ENCODE measurements at regions not wholly inside any gene's neighbourhood (a gene's known extent, or its start where the extent isn't known, plus 50 kb on each side); places are given as distances from the start of the nearest gene placed in this dataset.

DNA sequence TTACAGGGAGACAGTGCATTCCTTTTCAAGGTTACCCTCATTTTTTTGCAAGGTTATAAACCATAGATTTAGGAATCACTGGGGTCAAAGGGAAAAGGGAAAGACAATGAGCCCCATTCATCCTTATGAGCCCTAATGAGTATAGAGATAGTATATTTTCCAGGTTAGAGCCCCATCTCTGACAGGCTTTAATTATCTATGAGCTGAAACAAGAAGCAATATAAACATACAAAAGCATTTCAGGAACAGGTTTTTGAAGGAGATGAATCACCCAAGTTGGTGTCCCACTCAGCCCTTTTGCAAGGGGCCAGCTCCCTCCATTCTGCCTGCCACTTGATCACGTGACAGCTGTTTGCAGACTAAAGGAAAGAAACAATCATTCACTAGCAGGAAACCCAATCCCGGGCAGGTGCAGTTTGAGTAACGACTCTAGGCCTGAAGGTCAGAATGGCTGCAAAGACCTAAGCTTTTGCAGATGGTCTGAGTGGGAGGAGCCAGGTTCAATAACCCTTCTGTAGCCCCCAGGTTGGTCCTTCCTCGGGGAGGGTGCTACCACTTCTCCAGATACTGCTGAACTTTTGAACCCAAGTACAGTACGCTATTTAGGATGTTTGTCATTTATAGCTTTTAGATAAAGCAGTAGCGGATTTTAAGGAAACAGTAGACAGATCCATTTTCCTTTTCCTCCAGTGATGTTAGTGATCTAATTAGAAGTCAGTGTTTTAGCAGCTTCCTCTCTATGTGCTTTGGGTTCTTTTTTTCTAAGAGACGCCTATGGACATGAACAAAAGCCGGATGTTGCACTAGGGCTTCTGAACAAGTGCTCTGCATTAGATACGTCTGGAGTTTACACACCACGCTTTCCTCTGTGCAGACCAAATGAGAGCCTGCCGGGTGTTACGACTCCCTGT lies 253.2 kb downstream of the SOX4 start:
- Histone ChIP-seq H3K9me3 (no peaks in the 10 kb centered on the region), H3K27me3 (no peaks in the 10 kb centered on the region), H3K27ac (no peak overlapping the region), H3K4me1 (peaks cover 0 to 37% (median 10%) of the 10 kb centered on the region in 4 donors), H3K36me3 (no peaks in the 10 kb centered on the region), H3K4me3 (no peak overlapping the region)
- TF ChIP-seq POLR2A (IDR thresholded peaks at IDR 0.05) (no peak), EP300 (IDR thresholded peaks at IDR 0.05) (no peak)
- TF ChIP-seq, protein P1, sequence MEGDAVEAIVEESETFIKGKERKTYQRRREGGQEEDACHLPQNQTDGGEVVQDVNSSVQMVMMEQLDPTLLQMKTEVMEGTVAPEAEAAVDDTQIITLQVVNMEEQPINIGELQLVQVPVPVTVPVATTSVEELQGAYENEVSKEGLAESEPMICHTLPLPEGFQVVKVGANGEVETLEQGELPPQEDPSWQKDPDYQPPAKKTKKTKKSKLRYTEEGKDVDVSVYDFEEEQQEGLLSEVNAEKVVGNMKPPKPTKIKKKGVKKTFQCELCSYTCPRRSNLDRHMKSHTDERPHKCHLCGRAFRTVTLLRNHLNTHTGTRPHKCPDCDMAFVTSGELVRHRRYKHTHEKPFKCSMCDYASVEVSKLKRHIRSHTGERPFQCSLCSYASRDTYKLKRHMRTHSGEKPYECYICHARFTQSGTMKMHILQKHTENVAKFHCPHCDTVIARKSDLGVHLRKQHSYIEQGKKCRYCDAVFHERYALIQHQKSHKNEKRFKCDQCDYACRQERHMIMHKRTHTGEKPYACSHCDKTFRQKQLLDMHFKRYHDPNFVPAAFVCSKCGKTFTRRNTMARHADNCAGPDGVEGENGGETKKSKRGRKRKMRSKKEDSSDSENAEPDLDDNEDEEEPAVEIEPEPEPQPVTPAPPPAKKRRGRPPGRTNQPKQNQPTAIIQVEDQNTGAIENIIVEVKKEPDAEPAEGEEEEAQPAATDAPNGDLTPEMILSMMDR (IDR thresholded peaks at IDR 0.05): no peak
- no peak for DNase-seq (ENCODE audit: low spot score in 2 of 2)
- 31 to 36% methylated on average over 12 of the region's 12 CpGs for WGBS, 2 donors

DNA sequence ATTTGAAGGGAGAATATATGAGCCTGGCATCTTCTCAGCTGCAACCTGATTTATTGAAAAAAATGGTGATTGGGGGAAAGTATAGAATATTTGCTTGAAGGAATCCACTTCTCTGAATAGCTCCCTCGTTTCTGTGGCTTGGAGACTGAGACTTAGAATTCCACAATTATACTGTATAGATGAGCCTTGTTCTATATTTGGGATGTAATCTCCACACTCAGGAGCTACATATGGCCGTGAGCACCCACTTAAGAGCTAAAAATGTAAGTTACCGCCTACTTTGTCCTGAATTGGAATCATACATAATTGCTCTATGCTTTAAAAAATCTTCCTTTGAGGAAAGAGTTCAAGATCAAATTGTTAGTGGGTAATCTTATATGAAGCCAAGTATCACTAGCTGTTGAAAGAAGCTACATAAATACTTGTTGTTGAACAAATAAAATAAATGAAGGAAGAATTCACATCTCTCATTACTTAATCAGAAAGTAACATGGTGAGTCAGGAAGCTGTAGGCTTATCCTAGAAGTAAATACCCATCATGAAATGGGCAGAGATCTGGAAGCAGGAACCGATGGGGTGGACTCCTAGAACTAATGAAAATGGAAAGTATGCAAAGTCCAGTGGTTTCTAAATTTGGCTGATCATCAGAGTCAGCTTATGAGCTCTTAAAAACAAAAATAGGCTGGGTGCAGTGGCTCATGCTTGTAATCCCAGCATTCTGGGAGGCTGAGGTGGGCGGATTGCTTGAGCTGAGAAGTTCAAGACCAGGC lies 254.3 kb downstream of the SOX4 start:
- no peak overlapping the region for H3K27ac ChIP-seq
- WGBS, 2 donors: 70 to 72% methylated on average over 5 of the region's 5 CpGs

DNA sequence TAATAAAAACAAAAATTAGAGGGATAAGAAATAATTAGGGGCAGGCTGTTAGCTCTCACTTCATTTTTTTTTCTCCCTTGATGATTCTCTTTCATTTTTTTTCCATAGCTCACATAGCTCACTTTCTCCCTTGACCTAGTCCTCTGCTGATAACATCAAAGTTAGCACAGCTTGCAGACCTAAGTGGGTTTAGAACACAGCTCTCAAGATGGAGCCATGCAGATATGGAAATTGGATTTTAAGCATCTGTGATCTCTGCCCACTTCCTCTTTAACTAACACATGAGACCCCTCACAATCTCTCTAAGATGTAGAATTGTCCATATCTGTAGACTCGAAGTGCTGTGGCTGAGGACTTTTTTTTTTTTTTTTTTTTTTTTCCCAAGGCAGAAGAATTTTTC lies 257.1 kb downstream of the SOX4 start:
- DNase-seq (ENCODE audit: low spot score in 2 of 2): no peak
- Histone ChIP-seq H3K27ac (no peak overlapping the region), H3K27me3 (no peaks in the 10 kb centered on the region), H3K4me1 (peaks cover 0 to 20% (median 4%) of the 10 kb centered on the region in 4 donors), H3K36me3 (no peaks in the 10 kb centered on the region), H3K9me3 (no peaks in the 10 kb centered on the region), H3K4me3 (no peak overlapping the region)
- TF ChIP-seq POLR2A (IDR thresholded peaks at IDR 0.05) (no peak), EP300 (IDR thresholded peaks at IDR 0.05) (no peak)
- TF ChIP-seq, protein P1 (IDR thresholded peaks at IDR 0.05): no peak
- 77 to 85% methylated on average over 1 of the region's 1 CpG for WGBS, 2 donors

More for the DNA sequence above, 254.3 kb downstream of the SOX4 start:
- H3K36me3 ChIP-seq: no peaks in the 10 kb centered on the region
- no peak overlapping the region for H3K4me3 ChIP-seq
- no peaks in the 10 kb centered on the region for H3K27me3 ChIP-seq
- H3K4me1 ChIP-seq: peaks cover 0 to 37% (median 10%) of the 10 kb centered on the region in 4 donors
- DNase-seq (ENCODE audit: low spot score in 2 of 2): no peak
- H3K9me3 ChIP-seq: no peaks in the 10 kb centered on the region
- TF ChIP-seq POLR2A (IDR thresholded peaks at IDR 0.05) (no peak), EP300 (IDR thresholded peaks at IDR 0.05) (no peak)
- TF ChIP-seq, protein P1 (IDR thresholded peaks at IDR 0.05): no peak

DNA sequence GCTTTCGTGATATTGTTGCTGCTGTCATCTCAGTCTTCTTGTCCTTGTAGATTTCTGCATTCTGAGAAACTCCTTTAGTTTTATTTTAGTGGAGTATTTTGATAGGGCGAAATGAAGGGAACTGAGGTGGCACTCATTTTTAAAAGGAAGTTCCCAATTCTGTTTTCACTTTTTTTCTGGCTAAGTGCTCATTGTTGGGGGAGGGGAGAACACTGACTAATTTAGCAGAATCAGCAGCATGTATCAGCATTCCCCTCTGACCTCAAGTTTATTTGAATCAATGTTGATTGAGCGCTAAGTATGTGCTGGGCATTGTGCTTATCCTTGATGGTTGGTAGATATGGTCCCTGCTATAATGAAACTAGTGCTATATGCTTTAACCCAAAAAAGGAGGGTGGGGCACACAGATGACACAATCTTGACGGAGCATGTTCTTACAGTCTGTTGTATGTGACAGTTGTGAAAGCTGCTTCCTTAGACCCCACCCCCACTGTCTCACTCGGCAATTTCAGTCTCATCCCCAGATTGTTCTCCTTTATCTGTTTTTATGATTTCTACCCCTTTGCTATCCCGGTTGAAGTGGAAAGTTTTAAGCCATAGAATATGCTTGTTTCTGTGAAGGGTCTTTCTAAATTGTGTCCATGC lies 262.4 kb downstream of the SOX4 start:
- no peak overlapping the region for H3K27ac ChIP-seq

More for the DNA sequence above, 262.4 kb downstream of the SOX4 start:
- H3K4me3 ChIP-seq: no peak overlapping the region
- 66 to 70% methylated on average over 6 of the region's 6 CpGs for WGBS, 2 donors
- TF ChIP-seq POLR2A (IDR thresholded peaks at IDR 0.05) (no peak), EP300 (IDR thresholded peaks at IDR 0.05) (no peak)
- TF ChIP-seq, protein P1 (IDR thresholded peaks at IDR 0.05): no peak
- H3K9me3 ChIP-seq: no peaks in the 10 kb centered on the region
- H3K36me3 ChIP-seq: no peaks in the 10 kb centered on the region
- H3K4me1 ChIP-seq: no peaks in the 10 kb centered on the region
- no peak for DNase-seq (ENCODE audit: low spot score in 2 of 2)
- H3K27me3 ChIP-seq: no peaks in the 10 kb centered on the region
